KOPT-K1 (cell line): ENCODE measurements at regions not wholly inside any gene's neighbourhood (a gene's known extent, or its start where the extent isn't known, plus 50 kb on each side); places are given as distances from the start of the nearest gene placed in this dataset.
"Not testable (repeated sequence)": the region's sequence is repeated elsewhere in the genome, so short reads cannot be mapped to it uniquely, and the experiment has no call there.

ENCODE experiments used
- H3K27ac ChIP-seq: fragments of 200-600 bp; sonication (generic); 2 replicates; pipeline ENCODE4 v1.5.1; 2016; ENCODE audit warnings: antibody characterized with exemption, mild to moderate bottlenecking, low read depth, low read length; ENCODE audit not compliant: poor library complexity, severe bottlenecking
- H3K36me3 ChIP-seq: fragments of 200-600 bp; sonication (generic); 2 replicates; pipeline ENCODE4 v1.5.1; 2017; ENCODE audit warnings: antibody characterized with exemption, mild to moderate bottlenecking, low read length, moderate library complexity; ENCODE audit not compliant: insufficient read depth
- H3K9me3 ChIP-seq: fragments of 200-600 bp; sonication (generic); 2 replicates; pipeline ENCODE4 v1.5.1; 2017; ENCODE audit warnings: antibody characterized with exemption, low read length, mild to moderate bottlenecking; ENCODE audit not compliant: insufficient read depth, poor library complexity, severe bottlenecking

DNA sequence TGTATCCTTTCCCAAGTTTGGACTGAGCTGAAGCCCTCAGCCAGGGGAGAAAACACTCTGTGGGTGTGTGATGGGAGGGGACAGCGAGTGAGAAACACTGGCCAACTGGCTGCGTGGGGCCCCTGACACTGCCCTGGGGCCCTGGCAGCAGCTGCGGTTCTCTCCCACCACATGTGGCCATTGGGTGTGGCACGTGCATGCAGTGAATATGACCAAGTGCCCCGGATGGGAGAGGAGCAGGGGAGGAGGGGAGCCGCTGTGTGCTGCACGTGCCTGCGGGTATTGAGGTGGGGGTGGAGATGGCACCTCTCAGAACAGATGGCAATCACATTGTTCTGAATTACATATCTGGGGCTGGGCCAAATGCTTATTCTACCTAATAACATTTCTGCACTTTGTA lies 242.4 kb upstream of the PCSK5 start:
- Histone ChIP-seq H3K36me3 (no peaks in the 10 kb centered on the region), H3K27ac (no peak overlapping the region), H3K9me3 (no peaks in the 10 kb centered on the region)

GRCh38 chr9:75649060-75649459 lies 241.4 kb upstream of the PCSK5 start:
- no peaks in the 10 kb centered on the region for H3K9me3 ChIP-seq
- H3K36me3 ChIP-seq: no peaks in the 10 kb centered on the region
- no peak overlapping the region for H3K27ac ChIP-seq

GRCh38 chr9:75651709-75652108 lies 238.8 kb upstream of the PCSK5 start:
- Histone ChIP-seq H3K36me3 (no peaks in the 10 kb centered on the region), H3K9me3 (no peaks in the 10 kb centered on the region), H3K27ac (no peak overlapping the region)

- H3K9me3 ChIP-seq: no peaks in the 10 kb centered on the region
- H3K27ac ChIP-seq: no peak overlapping the region
- H3K36me3 ChIP-seq: no peaks in the 10 kb centered on the region
These were observed 237.1 kb upstream of the PCSK5 start for GRCh38 chr9:75653335-75653734.

DNA sequence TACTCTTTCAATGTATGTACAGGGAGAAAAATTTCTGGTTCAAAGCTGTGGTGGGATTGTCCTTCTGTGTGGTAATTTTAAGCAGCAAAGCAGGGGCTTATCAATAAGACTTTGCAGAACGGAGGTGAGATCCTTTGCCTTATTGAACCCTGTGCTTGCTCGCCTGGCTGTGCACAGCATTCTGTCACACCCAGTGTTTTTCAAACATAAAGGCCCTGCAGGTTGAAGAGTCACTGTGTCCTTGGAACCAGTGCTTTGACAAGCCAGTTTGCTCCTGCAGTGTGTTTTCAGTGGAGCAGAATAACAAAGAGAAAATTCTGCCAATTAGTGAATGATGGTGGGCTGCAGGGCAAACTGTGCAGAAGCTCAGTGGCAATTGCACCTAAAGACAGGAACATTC lies 236.7 kb upstream of the PCSK5 start:
- Histone ChIP-seq H3K9me3 (no peaks in the 10 kb centered on the region), H3K27ac (no peak overlapping the region)

GRCh38 chr9:75657015-75657414 lies 233.5 kb upstream of the PCSK5 start:
- H3K9me3 ChIP-seq: no peaks in the 10 kb centered on the region
- no peak overlapping the region for H3K27ac ChIP-seq
- no peaks in the 10 kb centered on the region for H3K36me3 ChIP-seq

More for the DNA sequence above, 236.7 kb upstream of the PCSK5 start:
- no peaks in the 10 kb centered on the region for H3K36me3 ChIP-seq

DNA sequence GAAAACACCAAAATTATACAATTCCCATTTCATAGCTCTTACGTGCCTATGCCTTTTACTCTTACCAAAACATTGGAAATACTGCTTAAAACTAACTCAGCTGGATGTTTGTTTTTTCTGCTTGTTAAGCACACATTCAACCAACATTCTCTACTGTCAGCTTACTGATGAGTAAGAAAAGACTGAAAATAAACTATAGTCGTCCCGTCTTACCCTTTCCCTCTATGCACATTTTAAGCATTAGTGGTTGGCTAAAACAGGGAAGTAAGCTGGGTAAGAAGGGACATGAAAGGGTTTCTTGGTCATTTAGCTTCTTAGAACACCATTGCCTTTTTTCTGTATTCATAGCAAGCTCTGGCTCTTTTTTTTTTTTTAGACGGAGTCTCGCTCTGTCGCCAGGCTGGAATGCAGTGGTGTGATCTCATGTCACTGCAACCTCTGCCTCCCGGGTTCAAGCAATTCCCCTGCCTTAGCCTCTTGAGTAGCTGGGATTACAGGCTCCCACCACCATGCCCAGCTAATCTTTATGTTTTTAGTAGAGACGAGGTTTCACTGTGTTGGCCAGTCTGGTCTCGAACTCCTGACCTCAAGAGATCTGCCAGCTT lies 232.1 kb upstream of the PCSK5 start:
- H3K27ac ChIP-seq: no peak overlapping the region

GRCh38 chr9:75664597-75664996 lies 225.9 kb upstream of the PCSK5 start:
- Histone ChIP-seq H3K36me3 (no peaks in the 10 kb centered on the region), H3K9me3 (no peaks in the 10 kb centered on the region), H3K27ac (no peak overlapping the region)

More for the DNA sequence above, 232.1 kb upstream of the PCSK5 start:
- H3K9me3 ChIP-seq: no peaks in the 10 kb centered on the region
- H3K36me3 ChIP-seq: no peaks in the 10 kb centered on the region

DNA sequence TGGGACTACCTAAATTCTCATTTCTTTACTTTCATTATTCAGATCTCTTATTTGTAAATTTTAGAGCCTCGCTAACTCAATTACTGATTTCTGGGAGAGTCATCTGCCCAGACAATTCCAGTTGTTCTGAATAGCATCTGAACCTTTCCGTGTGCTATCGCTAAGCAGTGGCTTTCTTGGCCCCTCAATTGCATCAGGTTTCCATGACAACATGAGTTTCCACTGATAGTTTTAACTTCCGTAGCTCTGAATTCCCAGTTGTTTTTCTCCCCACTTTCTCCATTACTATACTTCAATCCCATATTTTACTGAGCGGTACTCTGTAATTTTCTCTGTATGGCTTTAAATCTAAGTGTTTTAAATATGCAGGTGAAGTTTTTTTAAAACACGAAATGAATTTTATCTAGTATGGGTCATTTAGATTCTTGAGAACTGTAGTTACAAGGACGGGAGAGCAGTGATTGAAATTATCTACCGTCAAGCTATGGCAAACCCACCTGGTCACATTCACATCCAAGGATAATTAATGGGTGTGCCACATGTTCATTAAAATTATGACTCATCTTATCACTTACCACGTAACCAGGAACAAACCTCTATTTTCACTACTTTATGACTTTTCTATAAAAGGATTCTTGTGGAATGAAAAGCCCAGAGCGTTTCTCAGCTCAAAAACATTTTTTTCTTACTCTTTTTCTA lies 223.5 kb upstream of the PCSK5 start:
- Histone ChIP-seq H3K36me3 (no peaks in the 10 kb centered on the region), H3K27ac (no peak overlapping the region), H3K9me3 (no peaks in the 10 kb centered on the region)

DNA sequence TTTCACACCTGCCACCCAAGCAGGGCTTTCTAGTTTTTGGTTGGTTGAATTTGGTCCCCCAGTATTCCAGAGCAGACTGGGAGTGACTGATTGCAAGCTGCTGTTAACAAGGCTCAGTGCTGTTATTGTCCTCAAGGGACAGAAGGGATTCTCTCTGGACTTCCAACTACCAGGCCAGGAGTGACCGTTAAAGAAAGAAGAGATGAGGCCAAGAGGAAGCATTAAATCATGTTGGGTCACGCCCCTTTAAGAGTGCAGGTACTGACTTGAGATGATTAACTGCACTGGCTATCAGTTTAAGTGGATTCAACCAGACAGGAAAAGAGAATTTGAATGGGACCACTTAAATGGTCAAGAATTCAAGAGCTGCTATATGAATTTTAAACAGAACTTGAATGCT lies 220.8 kb upstream of the PCSK5 start:
- Histone ChIP-seq H3K27ac (no peak overlapping the region), H3K9me3 (peaks cover 5% of the 10 kb centered on the region), H3K36me3 (no peaks in the 10 kb centered on the region)

GRCh38 chr9:75671354-75671753 lies 219.1 kb upstream of the PCSK5 start:
- no peaks in the 10 kb centered on the region for H3K36me3 ChIP-seq
- H3K27ac ChIP-seq: no peak overlapping the region
- H3K9me3 ChIP-seq: peaks cover 5% of the 10 kb centered on the region

DNA sequence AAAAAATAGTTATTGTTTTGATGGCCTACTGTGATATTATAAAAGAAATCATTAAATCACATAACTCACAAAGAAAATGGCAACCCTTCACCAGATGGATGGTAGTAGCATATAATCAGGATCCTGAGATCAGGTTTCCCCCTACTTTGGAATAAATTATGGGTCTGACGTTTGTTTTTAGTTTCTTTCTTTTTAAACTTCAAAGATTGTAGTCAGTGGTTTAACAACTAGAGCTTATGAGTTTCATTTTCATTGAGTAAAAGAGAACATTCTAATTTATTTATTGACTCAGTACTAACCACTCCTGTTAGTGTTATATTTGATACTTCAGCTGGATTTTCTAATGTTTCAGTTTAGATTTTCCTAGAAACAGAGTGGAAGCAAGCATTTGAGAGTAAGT lies 218.0 kb upstream of the PCSK5 start:
- Histone ChIP-seq H3K9me3 (peaks cover 5% of the 10 kb centered on the region), H3K27ac (no peak overlapping the region), H3K36me3 (no peaks in the 10 kb centered on the region)

DNA sequence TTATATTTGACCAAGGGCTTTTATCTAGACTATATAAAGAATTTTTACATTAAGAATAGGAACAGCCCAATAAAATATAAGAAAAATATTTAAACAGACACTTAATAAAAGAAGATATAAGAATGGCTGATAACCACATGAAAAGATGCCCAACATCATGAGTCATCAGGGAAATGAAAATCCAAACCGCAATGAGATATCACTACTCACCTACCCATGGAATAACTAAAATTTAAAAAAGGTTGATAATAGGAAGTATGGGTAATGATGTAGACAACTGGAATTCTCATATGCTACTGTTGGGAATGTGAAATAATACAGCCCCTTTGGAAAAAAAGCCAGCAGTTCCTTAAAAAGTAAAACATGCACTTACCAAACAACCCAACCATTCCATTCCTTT lies 206.9 kb upstream of the PCSK5 start:
- H3K27ac ChIP-seq: no peak overlapping the region
- no peaks in the 10 kb centered on the region for H3K9me3 ChIP-seq
- no peaks in the 10 kb centered on the region for H3K36me3 ChIP-seq

- Histone ChIP-seq H3K36me3 (no peaks in the 10 kb centered on the region), H3K9me3 (no peaks in the 10 kb centered on the region), H3K27ac (no peak overlapping the region)
These were observed 205.4 kb upstream of the PCSK5 start for GRCh38 chr9:75685062-75685461.

- Histone ChIP-seq H3K9me3 (peaks cover 11% of the 10 kb centered on the region), H3K36me3 (no peaks in the 10 kb centered on the region), H3K27ac (no peak overlapping the region)
These were observed 203.0 kb upstream of the PCSK5 start for GRCh38 chr9:75687359-75687953.

DNA sequence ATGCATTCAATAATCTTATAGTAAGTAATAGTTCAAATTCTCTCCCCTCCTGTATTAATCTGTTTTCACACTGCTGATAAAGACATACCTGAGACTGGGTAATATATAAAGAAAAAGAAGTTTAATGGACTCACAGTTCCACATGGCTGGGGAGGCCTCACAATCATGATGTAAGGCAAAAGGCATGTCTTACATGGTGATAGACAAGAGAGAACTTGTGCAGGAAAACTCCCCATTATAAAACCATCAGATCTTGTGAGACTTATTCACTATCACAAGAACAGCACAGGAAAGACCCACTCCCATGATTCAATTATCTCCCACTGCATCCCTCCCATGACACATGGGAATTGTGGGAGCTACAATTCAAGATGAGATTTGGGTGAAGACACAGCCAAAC lies 199.9 kb upstream of the PCSK5 start:
- H3K27ac ChIP-seq, H3K36me3 ChIP-seq: not testable (repeated sequence)
- H3K9me3 ChIP-seq: peaks cover 11% of the 10 kb centered on the region
